T-helper 22 cell (primary cell): ENCODE measurements at regions not wholly inside any gene's neighbourhood (a gene's known extent, or its start where the extent isn't known, plus 50 kb on each side); places are given as distances from the start of the nearest gene placed in this dataset.

Experiments
- DNase-seq: peaks from one replicate; pipeline ENCODE4 v3.0.0-alpha.2; 2020; ENCODE audit warnings: low read depth

GRCh38 chr3:182585532-182586150, 207.7 kb upstream of the ATP11B start:
- no peak for DNase-seq

GRCh38 chr3:182592747-182593146, 200.6 kb upstream of the ATP11B start:
- no peak for DNase-seq

DNA sequence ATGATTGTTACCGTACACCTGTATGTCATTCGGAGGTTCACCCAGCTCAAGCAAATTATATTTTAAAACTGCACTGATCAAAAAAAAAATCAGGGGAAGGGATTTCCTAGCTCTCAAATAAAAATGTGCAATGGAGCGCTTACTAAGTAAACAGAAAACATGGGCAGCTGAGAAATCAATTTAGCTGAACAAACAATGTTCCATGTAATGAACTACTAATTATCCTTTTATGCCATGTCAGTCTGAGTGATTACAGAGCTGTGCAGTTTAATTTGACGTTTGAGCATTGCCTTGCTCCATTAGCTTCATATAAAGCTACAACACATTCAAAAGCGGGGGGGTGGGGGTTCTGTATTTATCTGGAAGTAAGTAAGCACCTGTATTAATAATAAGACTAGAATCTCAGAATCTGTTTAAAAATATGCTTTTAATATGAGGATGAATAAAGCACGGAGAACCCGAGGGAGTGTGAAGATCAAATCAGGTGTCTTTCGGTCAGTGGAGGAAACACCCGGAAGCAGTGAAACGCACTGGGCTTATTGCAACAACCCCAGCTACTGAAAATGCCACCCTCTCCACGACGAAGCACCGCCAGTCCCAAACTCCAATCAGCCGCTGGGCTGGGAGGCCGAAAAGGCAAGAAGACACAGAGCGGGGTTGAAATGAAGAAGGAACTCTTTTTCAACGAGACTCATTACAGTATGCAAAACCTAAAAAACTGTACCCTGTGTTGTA, 196.5 kb upstream of the ATP11B start:
- no peak for DNase-seq

- no peak for DNase-seq
Measured at GRCh38 chr3:182597621-182598041, 195.7 kb upstream of the ATP11B start.

GRCh38 chr3:182601597-182601996, 191.7 kb upstream of the ATP11B start:
- DNase-seq = no peak

GRCh38 chr3:182603501-182603900, 189.8 kb upstream of the ATP11B start:
- DNase-seq = no peak

- DNase-seq = no peak
Measured at GRCh38 chr3:182605882-182606611, 187.3 kb upstream of the ATP11B start.

GRCh38 chr3:182606905-182607504, 186.3 kb upstream of the ATP11B start:
- no peak for DNase-seq

DNA sequence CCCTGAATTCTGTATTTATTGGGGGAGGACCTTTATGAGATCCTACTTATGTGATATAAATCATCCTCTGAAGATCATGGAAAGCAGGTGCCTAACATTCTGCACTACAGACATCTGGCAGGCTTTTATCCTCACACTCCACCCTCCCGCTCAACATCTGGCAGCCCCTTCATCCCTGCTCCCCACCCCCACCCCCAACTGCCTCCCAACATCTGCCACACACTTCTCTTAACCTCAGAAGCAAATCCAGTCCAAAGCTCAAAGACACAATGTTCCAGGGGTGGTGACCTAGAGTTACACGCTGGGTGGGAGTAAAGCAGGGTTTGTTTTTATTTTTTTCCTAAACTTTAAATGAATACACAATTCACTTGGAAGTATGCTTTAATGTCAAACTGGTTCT, 184.5 kb upstream of the ATP11B start:
- no peak for DNase-seq

- DNase-seq = no peak
Measured at GRCh38 chr3:182609575-182610156, 183.6 kb upstream of the ATP11B start.

- DNase-seq = no peak
Measured at GRCh38 chr3:182612332-182612731, 181.0 kb upstream of the ATP11B start.

DNA sequence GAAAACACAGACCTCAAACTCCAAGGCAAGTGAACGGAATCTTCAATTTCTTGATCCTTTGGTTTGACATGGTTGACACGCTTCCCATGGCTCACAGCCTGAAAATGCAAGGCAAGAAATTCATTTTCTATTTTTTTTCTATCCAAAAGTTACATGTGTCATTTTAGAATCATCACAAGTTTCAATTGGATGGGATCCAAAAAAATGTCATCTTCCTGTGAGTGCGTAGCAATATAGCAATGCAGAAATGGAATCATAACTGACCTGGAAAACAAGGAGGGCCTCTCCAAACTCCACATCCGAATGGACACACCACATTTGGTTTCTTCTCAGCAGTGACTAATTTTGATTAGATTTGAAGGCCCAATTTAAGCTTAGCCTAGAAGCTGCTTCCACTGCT, 175.8 kb upstream of the ATP11B start:
- DNase-seq = no peak

DNA sequence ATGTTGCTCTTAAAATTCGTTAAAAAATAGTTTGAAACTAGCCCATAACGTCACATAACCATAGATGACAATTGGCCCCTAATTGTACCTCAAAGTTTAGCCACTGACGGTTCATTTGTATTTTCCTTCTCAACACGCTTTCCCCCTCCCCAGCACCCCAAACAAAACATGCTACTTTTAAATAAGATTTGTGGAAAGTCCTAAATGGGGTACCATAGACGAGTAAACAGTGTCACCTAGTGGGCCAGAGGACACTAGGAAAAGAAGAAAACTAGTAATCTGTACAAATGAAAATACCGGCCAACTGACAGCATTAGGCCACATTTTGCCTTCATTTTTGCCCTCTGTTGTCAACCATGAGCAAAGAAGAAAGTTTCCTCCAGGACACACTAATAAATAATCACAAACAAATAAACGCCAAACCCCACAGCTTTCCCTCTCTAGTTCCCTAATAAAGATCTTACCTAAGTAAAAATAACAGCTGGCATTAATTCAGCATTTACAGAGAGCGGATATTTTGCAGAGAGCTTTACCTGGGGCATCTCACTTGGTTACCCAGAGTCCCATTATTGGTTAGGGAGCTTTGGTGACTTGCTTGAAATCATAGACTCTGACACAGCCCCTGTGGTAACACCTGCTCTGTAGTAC, 175.1 kb upstream of the ATP11B start:
- DNase-seq = no peak

DNA sequence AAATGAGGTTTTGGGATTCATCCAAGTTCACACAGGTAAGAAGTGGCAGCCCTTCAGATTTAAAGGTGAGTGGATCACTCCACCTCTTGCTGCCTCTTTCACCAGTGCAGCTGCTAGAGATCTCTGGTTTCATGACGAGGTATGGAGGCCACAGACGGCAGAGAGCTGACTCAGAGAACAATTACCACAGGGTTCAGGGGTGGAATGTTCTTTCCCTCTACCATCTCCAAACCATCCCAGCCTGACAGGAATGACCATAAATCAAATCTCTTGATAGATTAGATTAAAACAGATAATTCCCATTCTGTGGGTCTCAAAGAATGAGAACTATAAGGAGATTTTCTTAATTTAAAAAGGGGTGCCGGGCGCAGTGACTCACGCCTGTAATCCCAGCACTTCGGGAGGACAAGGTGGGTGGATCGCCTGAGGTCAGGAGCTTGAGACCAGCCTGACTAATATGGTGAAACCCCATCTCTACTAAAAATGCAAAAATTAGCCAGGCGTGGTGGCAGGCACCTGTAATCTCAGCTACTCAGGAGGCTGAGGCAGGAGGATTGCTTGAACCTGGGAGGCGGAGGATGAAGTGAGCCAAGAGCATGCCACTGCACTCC, 174.2 kb upstream of the ATP11B start:
- DNase-seq = no peak

DNA sequence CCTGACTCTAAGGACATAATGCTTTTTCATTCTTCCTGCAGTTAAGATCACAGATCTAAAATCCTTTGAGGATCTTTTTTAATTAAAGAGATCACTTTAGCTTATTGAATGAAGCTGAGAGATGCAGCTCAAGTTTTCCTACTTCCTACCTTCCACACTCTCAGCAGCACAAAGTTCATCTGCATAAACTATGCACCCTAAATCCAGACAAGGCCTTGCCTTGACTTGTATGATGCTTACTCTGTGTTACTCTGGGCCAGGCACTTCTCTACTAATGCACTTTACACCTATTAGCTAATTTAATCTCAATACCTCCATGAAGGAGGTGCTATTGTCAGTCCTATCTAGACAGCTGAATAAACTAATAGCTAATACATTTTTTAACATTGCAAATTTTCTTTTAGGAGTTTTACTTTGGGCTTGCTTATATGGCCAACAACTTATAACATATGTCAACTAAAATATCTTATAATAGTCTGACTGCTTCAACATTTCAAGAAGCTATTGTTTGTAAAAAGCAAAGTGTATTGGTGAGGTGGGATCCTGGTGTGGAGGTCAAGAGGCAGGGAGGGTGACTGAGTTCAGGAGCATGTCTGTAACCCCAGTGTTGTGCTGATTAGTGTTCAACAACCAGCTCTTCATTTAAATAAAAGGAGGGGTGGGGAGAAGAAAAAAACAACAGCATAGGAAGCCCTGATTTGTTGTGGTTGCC, 172.4 kb upstream of the ATP11B start:
- DNase-seq = no peak

DNA sequence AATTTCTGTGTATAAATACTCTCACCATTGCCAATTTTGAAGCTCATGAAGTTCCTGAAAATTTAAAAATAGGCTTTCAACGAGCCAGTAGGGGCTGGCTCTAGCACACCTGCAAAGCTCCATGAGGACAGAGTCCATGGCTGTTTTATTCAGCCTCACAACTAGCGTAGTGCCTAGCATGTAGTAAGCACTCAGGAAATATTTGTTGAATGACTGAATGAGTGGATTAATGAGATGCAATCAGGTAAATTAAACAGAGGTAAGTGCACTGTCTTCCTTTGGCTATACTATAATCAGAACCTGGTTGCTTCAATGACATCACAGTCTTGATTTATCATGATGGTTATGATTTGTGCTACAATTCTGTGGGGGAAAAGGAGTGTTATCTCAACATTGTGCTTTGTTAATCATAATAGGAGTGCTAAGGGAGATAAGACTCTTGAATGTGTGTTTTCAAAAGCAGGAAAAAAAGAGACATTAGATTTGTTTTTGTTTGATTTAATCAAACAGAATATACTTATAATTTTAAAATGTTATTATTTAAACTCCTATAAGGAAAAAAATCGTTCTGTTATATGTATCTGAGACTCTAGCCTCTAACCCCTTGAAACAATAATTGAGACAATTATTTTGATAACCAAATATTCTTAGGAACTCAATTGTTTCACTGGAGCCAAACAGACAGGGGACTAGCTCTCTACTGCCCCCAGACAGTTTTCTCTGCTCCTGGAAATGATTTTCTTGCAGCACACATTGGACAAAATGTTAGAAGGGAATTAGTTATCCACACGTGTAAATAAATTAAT, 171.7 kb upstream of the ATP11B start:
- no peak for DNase-seq

DNA sequence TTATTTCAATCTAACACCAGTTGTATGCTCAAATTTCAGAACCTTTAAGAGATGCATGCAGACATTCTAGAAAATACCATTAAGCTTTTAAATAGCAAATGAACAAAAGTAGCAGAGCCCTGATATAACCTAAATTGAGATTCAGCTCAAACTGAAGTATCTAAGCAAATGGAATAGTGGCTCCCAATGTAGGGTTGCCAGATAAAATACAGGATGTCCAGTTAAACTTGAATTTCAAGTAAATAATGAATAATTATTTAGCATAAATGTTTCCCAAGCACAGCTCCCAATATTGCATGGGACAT, 171.1 kb upstream of the ATP11B start:
- no peak for DNase-seq

DNA sequence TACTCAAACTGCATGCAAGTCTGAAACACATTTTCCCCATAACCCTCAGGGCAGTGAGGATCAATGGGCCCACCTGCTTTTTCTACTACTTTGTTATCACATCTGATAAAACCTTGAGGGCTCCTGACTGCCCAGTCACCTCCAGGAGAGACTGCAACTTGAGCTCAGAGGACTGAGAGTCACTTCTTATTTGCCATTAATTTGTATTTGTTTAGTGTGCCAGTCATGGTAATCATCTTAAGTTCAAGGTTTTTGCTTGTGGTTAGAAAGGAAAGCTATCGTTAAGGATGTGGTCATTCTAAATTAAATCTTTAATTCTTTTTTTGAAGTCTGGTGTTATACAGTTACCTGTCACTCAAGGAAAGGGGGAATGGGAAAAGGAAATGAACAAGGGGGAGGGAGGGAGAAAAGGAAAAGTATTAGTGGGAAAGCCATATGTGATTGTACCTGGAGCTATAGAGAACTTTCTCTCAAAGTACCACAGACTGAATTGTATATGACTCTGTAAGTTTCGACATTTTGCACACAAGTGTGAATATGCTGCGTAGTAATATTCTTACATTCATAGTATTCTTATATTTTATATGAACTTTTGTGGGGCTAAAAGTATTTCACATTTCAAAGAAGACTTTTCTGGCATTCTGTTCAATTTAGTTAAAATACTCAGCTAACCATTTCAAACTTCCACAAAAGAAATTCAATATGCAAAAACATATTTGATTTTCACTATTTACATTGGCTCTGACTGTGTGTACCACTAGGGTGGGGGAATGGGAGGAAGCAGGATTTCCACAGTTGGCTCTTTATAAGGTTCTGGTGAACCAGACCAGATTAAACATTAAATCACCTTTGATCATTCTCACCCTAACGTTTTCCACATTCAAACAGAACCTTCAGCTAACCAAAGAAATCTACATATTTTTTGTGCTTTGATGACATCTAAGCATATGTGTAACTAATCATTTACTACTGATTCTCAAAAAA, 166.5 kb upstream of the ATP11B start:
- no peak for DNase-seq

- no peak for DNase-seq
Measured at GRCh38 chr3:182628531-182628930, 164.8 kb upstream of the ATP11B start.
